Stomach (tissue), 4 donors: ENCODE measurements at regions not wholly inside any gene's neighbourhood (a gene's known extent, or its start where the extent isn't known, plus 50 kb on each side); places are given as distances from the start of the nearest gene placed in this dataset.

Experiments
- CTCF ChIP-seq, 7 experiments: fragments of 450-650 bp in 4 of 7; fragments of 200-600 bp in 3 of 7; sonication (generic) in 3 of 7; IDR thresholded peaks; one replicate each; pipeline ENCODE4 v1.5.1; 2016 to 2019; ENCODE audit warnings: antibody characterized with exemption in 7 of 7, control low read depth in 2 of 7, mild to moderate bottlenecking in 1 of 7
- EP300 ChIP-seq: sonication (generic); formaldehyde crosslinking; IDR thresholded peaks from one replicate; pipeline ENCODE4 v1.6.1; 2017; ENCODE audit warnings: antibody characterized with exemption
- POLR2A ChIP-seq, 4 donors: fragments of 450-650 bp; IDR thresholded peaks; one replicate each; pipeline ENCODE4 v1.6.1; 2016; ENCODE audit warnings: antibody characterized with exemption in 4 of 4, control low read depth in 2 of 4, mild to moderate bottlenecking in 1 of 4, moderate library complexity in 1 of 4
- POLR2AphosphoS5 ChIP-seq, 3 donors: sonication (generic); formaldehyde crosslinking; IDR thresholded peaks; one replicate each; pipeline ENCODE4 v1.6.1; 2016; ENCODE audit warnings: antibody characterized with exemption in 3 of 3

DNA sequence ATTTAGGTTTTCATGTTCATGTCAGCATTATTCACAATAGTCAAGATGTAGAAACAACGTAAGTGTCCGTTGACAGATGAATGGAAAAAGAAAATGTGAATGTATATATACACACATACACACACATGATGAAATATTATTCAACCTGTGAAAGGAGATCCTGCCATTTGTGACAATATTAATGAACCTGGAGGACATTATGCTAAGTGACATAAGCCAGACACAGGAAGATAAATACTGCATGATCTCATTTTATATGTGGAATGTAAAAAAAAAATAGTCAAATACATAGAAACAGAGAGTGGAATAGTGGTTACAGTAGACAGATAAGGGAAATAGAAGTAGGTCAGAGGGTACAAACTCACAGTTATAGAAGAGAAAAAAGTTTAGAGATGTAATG is 651.1 kb upstream of the MKI67 start:
- TF ChIP-seq EP300 (no peak), CTCF (IDR thresholded peaks at IDR 0.05) (no peak), POLR2A (IDR thresholded peaks at IDR 0.05) (no peak), POLR2AphosphoS5 (IDR thresholded peaks at IDR 0.05) (no peak)
